ENCODE measurements at regions not wholly inside any gene's neighbourhood (a gene's known extent, or its start where the extent isn't known, plus 50 kb on each side); places are given as distances from the start of the nearest gene placed in this dataset.

- FAIRE-seq (no peak), DNase-seq (ENCODE audit: insufficient read length) (no peak)
- TF ChIP-seq POLR2A (IDR thresholded peaks at IDR 0.05; ENCODE audit: low read depth, low read length) (no peak), POLR2AphosphoS5 (IDR thresholded peaks at IDR 0.05; ENCODE audit: low read depth, low read length) (no peak), TAF1 (IDR thresholded peaks at IDR 0.05; ENCODE audit: borderline replicate concordance, low read depth, low read length) (no peak)
Observed at GRCh38 chr9:99561961-99562565, 259.6 kb upstream of the NR4A3 start.

- DNase-seq (ENCODE audit: insufficient read length) (no peak), FAIRE-seq (no peak)
- no peak for TF ChIP-seq POLR2A (IDR thresholded peaks at IDR 0.05; ENCODE audit: low read depth, low read length)
- no peak for TF ChIP-seq POLR2AphosphoS5 (IDR thresholded peaks at IDR 0.05; ENCODE audit: low read depth, low read length)
- no peak for TF ChIP-seq TAF1 (IDR thresholded peaks at IDR 0.05; ENCODE audit: borderline replicate concordance, low read depth, low read length)
Observed at GRCh38 chr9:99563364-99563763, 258.3 kb upstream of the NR4A3 start.

DNA sequence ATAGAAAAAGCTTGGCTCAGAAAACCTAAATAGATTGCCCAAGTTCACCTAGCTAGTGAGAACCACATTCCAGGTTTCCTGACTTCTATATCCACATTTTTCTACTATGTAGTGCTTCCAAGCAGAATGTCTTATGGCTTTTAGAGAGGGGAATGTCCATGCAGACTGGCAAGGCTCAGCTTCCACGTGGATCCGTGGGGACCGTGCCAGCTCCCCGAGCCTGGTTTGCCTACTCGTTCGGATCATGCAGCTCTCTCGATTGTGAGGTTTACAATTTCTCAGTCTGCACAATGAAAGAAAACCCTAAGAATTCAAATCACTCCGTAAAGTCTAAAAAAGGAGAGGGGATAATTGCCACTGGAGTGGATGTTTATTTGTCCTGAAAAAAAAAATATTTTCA is 256.5 kb upstream of the NR4A3 start:
- no peak for TF ChIP-seq TAF1 (IDR thresholded peaks at IDR 0.05; ENCODE audit: borderline replicate concordance, low read depth, low read length)
- TF ChIP-seq POLR2AphosphoS5 (IDR thresholded peaks at IDR 0.05; ENCODE audit: low read depth, low read length) = no peak
- TF ChIP-seq POLR2A (IDR thresholded peaks at IDR 0.05; ENCODE audit: low read depth, low read length) = no peak
- no peak for FAIRE-seq
- DNase-seq (ENCODE audit: insufficient read length) = no peak

DNA sequence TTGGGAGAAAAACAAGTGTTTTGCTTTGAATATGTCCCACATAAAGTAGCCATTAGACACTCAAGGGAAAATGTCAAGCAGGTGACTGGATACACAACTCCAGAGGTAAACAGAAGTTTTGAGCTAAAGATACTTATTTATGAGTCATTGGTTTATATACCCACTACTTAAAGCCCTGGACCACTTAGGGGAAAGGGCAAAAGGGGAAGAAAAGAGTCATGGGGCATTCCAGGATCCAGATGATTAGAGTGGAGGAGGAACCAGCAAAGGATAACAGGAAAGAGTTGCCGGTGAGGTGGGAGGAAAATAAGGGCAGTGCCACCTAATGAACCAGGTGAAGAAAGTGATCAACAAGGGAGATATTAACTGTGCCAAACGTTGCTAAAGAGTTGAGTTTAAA is 254.2 kb upstream of the NR4A3 start:
- TF ChIP-seq TAF1 (IDR thresholded peaks at IDR 0.05; ENCODE audit: borderline replicate concordance, low read depth, low read length) (no peak), POLR2AphosphoS5 (IDR thresholded peaks at IDR 0.05; ENCODE audit: low read depth, low read length) (no peak), POLR2A (IDR thresholded peaks at IDR 0.05; ENCODE audit: low read depth, low read length) (no peak)
- no peak for DNase-seq (ENCODE audit: insufficient read length)
- no peak for FAIRE-seq

DNA sequence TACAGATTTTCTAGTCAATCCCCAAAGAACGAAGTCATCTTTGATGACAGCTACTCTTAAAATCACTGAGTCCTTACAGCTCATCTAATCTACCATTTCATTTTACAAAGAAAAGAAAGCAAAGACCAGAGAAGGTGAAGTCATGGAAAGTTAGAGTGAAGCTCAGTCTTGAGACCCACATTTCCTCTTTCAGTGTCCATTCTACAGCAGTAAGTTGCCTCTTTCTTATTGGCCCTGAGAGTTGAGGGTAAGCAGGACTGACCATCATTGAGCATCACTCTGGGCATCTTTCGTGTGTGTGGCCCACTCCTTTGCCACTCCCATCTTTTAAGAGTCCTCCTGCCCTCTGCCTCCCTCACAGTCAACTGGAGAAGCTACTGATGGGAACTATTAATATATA is 251.8 kb upstream of the NR4A3 start:
- TF ChIP-seq POLR2AphosphoS5 (IDR thresholded peaks at IDR 0.05; ENCODE audit: low read depth, low read length) = no peak
- TF ChIP-seq TAF1 (IDR thresholded peaks at IDR 0.05; ENCODE audit: borderline replicate concordance, low read depth, low read length) = no peak
- TF ChIP-seq POLR2A (IDR thresholded peaks at IDR 0.05; ENCODE audit: low read depth, low read length) = no peak
- no peak for DNase-seq (ENCODE audit: insufficient read length)
- no peak for FAIRE-seq

DNA sequence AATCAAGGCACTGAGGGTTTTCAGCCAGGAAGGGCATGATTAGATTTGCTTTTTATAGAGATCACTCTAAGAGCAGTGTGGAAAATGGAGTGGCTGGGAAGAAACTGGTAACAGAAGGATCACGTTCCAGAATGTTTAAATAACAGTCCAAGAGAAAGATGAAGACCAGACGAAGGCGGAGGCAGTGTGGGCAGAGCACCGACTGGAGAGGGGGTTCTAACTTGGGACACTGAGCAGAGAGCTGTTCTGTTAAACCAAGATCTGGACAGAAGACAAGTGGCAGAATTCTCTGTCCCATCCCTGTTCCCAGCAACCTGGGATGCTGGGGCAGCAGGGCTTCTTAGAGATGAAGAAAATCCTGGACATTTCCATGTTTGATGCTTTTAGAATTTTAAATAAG is 249.1 kb upstream of the NR4A3 start:
- no peak for DNase-seq (ENCODE audit: insufficient read length)
- TF ChIP-seq TAF1 (IDR thresholded peaks at IDR 0.05; ENCODE audit: borderline replicate concordance, low read depth, low read length) (no peak), POLR2AphosphoS5 (IDR thresholded peaks at IDR 0.05; ENCODE audit: low read depth, low read length) (no peak), POLR2A (IDR thresholded peaks at IDR 0.05; ENCODE audit: low read depth, low read length) (no peak)
- no peak for FAIRE-seq

- no peak for FAIRE-seq
- DNase-seq (ENCODE audit: insufficient read length) = no peak
- no peak for TF ChIP-seq POLR2AphosphoS5 (IDR thresholded peaks at IDR 0.05; ENCODE audit: low read depth, low read length)
- TF ChIP-seq TAF1 (IDR thresholded peaks at IDR 0.05; ENCODE audit: borderline replicate concordance, low read depth, low read length) = no peak
- no peak for TF ChIP-seq POLR2A (IDR thresholded peaks at IDR 0.05; ENCODE audit: low read depth, low read length)
Observed at GRCh38 chr9:99573085-99573484, 248.6 kb upstream of the NR4A3 start.

- DNase-seq (ENCODE audit: insufficient read length) (no peak), FAIRE-seq (peak; percentile 33)
- TF ChIP-seq POLR2A (IDR thresholded peaks at IDR 0.05; ENCODE audit: low read depth, low read length) = no peak
- TF ChIP-seq TAF1 (IDR thresholded peaks at IDR 0.05; ENCODE audit: borderline replicate concordance, low read depth, low read length) = no peak
- TF ChIP-seq POLR2AphosphoS5 (IDR thresholded peaks at IDR 0.05; ENCODE audit: low read depth, low read length) = no peak
Observed at GRCh38 chr9:99573886-99574285, 247.8 kb upstream of the NR4A3 start.

- DNase-seq (ENCODE audit: insufficient read length) = no peak
- TF ChIP-seq POLR2AphosphoS5 (IDR thresholded peaks at IDR 0.05; ENCODE audit: low read depth, low read length) = no peak
- no peak for FAIRE-seq
Observed at GRCh38 chr9:99576002-99576401, 245.7 kb upstream of the NR4A3 start.

DNA sequence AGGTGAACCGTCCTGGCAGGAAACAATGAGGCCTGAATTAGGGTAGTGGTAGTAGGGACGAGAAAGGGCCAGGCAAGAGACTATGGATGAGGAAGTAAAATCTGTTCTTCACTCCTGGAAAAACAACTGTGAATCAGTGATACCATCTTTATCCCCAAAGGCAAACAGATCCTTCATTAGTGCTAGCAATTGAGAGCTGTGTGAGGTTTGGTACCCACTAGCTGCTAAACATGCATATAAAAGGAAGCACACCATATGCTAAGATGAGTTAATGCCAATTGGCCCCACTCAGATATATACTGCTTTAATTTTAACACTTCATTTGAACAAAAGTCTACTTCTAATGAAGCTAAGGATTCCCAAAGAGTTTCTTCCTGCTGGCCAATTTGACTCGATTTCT is 244.8 kb upstream of the NR4A3 start:
- FAIRE-seq = no peak
- TF ChIP-seq POLR2A (IDR thresholded peaks at IDR 0.05; ENCODE audit: low read depth, low read length) (no peak), TAF1 (IDR thresholded peaks at IDR 0.05; ENCODE audit: borderline replicate concordance, low read depth, low read length) (no peak), POLR2AphosphoS5 (IDR thresholded peaks at IDR 0.05; ENCODE audit: low read depth, low read length) (no peak)
- no peak for DNase-seq (ENCODE audit: insufficient read length)

- no peak for FAIRE-seq
- TF ChIP-seq POLR2AphosphoS5 (IDR thresholded peaks at IDR 0.05; ENCODE audit: low read depth, low read length) = no peak
Observed at GRCh38 chr9:99577351-99577750, 244.3 kb upstream of the NR4A3 start.

GRCh38 chr9:99578666-99579065 is 243.0 kb upstream of the NR4A3 start:
- TF ChIP-seq TAF1 (IDR thresholded peaks at IDR 0.05; ENCODE audit: borderline replicate concordance, low read depth, low read length) (no peak), POLR2AphosphoS5 (IDR thresholded peaks at IDR 0.05; ENCODE audit: low read depth, low read length) (no peak), POLR2A (IDR thresholded peaks at IDR 0.05; ENCODE audit: low read depth, low read length) (no peak)
- DNase-seq (ENCODE audit: insufficient read length) (no peak), FAIRE-seq (no peak)

More at GRCh38 chr9:99577351-99577750, 244.3 kb upstream of the NR4A3 start:
- DNase-seq (ENCODE audit: insufficient read length) = no peak

- DNase-seq (ENCODE audit: insufficient read length) (no peak), FAIRE-seq (no peak)
Observed at GRCh38 chr9:99579964-99580363, 241.7 kb upstream of the NR4A3 start.

More at GRCh38 chr9:99579964-99580363, 241.7 kb upstream of the NR4A3 start:
- no peak for TF ChIP-seq POLR2AphosphoS5 (IDR thresholded peaks at IDR 0.05; ENCODE audit: low read depth, low read length)
- TF ChIP-seq TAF1 (IDR thresholded peaks at IDR 0.05; ENCODE audit: borderline replicate concordance, low read depth, low read length) = no peak
- no peak for TF ChIP-seq POLR2A (IDR thresholded peaks at IDR 0.05; ENCODE audit: low read depth, low read length)
